Inflammatory macrophage treated with lipopolysaccharide for 4 hours (primary cell): ENCODE measurements at regions not wholly inside any gene's neighbourhood (a gene's known extent, or its start where the extent isn't known, plus 50 kb on each side); places are given as distances from the start of the nearest gene placed in this dataset.
"Not testable (repeated sequence)": the region's sequence is repeated elsewhere in the genome, so short reads cannot be mapped to it uniquely, and the experiment has no call there.

ENCODE experiments used
- DNase-seq: peaks from one replicate; pipeline ENCODE4 v3.0.0-alpha.2; 2020

DNA sequence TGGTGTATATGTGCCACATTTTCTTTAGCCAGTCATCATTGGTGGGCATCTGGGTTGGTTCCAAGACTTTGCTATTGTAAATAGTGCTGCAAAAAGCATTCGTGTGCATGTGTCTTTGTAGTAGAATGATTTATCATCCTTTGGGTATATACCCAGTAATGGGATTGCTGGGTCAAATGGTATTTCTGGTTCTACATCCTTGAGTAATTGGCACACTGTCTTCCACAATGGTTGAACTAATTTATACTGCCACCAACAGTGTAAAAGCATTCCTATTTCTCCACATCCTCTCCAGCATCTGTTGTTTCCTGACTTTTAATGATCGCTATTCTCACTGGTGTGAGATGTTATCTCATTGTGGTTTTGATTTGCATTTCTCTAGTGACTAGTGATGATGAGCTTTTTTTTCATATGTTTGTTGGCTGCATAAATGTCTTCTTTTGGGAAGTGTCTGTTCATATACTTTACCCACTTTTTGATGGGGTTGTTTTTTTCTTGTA lies 264.6 kb upstream of the ETAA1 start:
- not testable (repeated sequence) for DNase-seq

DNA sequence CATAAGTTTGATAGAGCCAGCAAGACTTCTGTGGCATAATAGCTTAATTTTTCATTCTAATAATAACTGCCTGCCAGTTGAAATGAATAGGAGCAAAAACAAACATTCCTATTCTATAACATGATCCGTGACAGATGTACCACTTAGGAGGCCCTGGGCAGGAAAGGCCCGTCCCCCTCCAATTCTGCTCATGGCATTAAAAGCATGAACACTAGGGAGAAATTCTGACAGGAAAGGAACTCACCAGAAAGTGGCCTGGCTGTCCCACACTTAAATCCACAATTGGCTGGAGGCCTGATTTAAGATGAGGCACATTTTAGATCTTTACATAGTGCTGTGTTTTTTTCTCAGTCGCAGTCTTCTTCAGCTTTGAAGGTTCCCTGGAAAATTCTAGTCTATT lies 261.9 kb upstream of the ETAA1 start:
- no peak for DNase-seq

DNA sequence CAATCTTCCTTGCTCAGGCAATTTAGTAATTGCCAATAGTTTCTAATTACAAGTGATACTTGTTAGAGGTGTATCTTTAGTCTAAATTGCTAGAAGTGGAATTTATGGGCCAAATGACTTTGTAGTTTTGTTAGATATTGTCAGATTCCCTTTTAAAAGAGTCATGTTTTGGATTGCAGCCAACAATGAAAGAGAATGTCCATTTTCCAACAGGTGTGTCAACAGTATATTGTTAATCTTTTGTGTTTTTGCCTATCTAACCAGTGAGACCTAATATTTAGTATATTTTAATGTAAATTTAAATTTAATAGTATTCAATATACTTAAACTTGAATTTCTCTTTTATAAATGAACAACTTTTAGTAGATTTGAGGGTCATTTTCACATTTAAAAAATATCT lies 259.4 kb upstream of the ETAA1 start:
- no peak for DNase-seq

DNA sequence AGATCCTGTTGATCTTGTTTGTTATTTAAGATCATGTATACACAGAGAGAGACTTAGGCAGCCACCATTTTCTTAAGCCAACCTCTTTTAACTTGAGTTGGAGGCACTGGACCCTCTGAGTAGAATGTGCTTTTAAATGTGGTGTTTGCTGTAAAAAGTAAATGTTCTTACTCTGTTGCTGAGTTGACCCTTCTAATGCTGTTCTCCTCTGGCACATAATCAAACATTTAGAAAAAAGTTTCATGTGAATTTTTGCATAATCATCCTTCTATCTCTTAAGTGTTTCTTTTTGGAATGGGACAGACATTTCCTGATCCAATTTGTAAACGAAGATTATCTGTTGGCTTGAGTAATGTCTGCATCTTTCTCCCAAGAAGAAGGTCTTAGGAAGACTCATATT lies 255.1 kb upstream of the ETAA1 start:
- no peak for DNase-seq

DNA sequence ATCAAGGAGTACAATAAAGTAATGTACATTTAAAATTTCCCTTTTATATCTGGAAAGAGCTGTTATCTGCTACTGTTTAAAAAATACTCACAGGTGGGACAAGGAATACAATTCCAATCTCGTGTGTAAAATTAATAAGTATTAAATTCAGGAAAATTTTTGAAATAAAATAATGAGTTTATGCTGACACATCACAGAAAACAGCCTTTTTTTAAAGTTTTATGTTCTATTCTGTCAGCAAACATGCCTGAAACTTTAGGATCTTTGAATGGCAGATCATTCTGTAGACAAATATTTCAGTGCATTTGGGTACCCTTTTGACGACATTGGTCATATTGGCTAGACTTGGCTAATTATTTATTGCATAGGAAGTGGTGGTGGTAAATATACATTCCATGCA lies 254.4 kb upstream of the ETAA1 start:
- DNase-seq, result no peak

DNA sequence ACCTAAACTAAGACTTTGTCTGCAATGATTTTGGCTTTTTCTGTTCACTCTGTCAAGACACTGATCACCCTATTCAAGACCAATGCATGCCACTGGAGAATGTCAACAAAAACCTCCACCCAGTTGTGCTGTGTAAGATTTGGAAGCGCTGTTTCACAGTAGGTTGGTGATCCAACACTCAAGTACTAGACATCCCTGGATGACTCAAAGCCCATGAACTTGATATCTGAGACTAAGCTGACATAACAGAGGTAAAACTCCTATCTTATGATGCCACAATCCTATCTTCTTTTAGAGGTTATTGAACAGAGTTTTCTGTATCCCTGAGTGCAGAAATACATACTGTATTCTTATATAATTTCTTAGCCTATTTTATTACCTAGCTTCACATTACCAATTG lies 251.3 kb upstream of the ETAA1 start:
- DNase-seq, result no peak

- no peak for DNase-seq
These were observed 240.3 kb upstream of the ETAA1 start for GRCh38 chr2:67156796-67157195.

DNA sequence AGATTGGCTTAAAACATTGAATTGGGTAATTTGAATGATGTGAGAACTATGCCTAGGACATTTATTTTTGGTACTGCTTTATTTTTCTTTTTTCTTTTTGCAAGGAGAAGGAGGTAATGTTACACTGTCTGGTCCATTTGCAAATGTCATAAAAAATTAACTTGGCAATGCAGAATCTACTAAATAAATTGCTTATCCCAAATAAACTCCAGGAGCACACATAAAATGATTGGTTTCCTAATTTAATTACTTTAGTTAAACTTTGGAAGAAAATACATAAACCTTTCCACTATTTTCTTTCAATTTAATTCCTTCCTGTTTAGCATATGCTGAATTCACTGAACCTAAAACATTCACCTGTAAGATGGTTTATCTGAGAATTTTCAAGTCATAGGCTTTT lies 238.4 kb upstream of the ETAA1 start:
- DNase-seq, result no peak

- no peak for DNase-seq
These were observed 237.2 kb upstream of the ETAA1 start for GRCh38 chr2:67159929-67160328.

GRCh38 chr2:67164771-67165522 lies 232.2 kb upstream of the ETAA1 start:
- no peak for DNase-seq

DNA sequence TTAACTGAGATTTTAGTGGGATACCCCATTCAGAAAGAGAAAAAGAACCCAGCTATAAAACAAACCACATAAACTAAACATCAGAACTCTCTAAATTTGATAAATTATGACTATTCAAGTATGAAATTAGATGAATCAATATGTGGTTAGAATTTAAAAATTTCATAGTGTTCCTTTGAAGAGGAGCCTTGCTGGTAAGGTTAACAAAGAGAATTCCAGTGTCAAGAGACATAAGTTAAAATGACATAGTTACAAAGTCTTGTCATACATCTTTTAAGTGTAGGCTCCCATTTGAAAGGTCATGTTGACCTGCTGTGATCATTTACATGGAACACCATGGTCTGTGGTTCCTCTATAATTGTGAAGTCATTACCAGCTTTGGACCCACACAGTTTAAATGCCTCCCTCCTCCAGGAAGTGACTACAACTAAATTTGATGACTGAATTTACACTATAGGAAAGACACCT lies 231.6 kb upstream of the ETAA1 start:
- DNase-seq, result no peak

DNA sequence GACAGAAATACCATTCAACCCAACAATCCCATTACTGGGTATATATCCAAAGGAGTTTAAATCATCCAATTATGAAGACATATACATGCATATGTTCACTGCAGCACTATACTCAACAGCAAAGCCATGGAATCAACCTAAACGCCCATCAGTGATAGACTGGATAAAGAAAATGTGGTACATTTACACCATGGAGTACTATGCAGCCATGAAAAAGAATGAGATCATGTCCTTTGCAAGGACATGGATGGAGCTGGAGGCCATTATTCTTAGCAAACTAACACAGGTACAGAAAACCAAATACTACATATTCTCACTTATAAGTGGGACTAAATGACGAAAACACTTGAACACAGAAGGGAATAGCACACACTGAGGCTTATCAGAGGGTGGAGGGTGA lies 230.6 kb upstream of the ETAA1 start:
- not testable (repeated sequence) for DNase-seq

- no peak for DNase-seq
These were observed 227.6 kb upstream of the ETAA1 start for GRCh38 chr2:67169417-67170140.

- no peak for DNase-seq
These were observed 217.6 kb upstream of the ETAA1 start for GRCh38 chr2:67179526-67179925.

DNA sequence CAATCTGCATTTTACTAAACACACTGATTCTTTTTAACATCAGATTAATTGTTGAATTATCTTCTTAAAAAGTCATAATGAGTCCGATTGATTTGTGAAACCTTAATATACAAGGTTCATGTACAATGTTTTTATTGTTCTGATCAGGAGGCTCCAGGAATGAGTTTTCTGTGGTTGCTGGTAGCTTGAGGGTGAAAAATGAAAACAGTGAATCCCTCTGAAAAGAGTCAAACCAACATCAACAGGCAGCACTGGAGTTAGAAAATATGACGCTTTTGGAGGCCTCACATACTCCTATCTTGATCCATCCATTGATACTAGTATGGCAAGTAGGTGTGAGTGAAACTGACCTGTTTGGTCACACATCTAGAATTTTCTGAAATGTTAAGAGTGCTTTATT lies 216.3 kb upstream of the ETAA1 start:
- DNase-seq, result no peak

DNA sequence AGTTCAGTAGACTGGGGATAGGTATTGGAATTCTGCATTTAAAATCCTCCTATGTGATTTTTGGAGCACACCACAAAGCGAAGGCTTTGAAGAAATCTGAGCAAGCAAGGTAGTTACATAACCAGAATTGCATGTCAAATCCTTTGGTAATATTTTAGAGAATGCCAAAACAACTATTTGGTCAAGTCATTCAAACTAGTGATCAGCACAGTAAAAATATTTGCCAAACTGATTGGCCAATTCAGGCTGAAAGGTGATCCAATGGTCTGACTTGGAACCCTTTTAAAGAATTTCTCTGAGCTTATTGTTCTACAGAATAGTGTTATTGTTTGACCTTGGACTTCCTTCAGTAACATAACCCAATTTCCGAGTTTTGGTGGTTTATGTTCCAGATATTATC lies 214.2 kb upstream of the ETAA1 start:
- DNase-seq, result no peak

DNA sequence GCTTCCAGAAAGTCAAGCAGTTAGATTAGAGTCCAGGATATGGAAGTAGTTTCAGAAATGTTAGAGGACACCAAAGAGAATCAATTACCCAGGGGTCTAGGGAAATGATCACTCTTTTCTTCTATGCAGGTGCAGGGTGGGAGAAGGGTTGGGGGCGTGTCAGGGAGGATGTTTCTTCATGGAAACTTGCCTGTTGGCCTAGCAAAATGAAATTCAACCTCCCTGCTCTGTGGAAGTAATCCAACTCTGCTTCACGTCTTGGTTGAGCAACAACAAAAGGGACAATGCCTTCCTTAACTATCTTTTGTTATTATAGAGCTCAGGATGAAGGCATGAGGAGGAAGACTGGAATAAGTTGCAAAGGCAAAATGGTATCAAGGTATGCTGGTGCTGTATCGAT lies 210.8 kb upstream of the ETAA1 start:
- no peak for DNase-seq

- DNase-seq, result no peak
These were observed 210.3 kb upstream of the ETAA1 start for GRCh38 chr2:67186871-67187270.

GRCh38 chr2:67195327-67195726 lies 201.8 kb upstream of the ETAA1 start:
- DNase-seq, result not testable (repeated sequence)

GRCh38 chr2:67201521-67201920 lies 195.6 kb upstream of the ETAA1 start:
- no peak for DNase-seq

DNA sequence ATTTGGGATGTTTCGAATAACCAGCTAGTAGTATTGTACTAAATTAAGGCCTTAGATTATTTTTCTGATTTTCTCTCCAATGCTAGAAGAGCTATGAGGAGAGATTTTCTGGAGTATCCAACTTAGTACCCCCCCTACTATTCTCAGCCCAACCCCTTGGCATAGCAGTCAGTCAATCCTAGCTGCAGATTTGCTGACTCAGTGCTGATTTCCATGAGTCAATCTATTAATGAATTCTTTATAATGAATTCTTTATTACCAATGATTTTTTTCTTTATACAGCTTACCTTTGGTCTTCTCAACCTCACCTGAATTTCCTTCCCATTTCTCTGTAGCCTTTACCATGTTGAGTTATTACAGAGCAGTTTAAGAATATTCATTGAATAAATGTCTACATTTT lies 192.8 kb upstream of the ETAA1 start:
- DNase-seq, result no peak

DNA sequence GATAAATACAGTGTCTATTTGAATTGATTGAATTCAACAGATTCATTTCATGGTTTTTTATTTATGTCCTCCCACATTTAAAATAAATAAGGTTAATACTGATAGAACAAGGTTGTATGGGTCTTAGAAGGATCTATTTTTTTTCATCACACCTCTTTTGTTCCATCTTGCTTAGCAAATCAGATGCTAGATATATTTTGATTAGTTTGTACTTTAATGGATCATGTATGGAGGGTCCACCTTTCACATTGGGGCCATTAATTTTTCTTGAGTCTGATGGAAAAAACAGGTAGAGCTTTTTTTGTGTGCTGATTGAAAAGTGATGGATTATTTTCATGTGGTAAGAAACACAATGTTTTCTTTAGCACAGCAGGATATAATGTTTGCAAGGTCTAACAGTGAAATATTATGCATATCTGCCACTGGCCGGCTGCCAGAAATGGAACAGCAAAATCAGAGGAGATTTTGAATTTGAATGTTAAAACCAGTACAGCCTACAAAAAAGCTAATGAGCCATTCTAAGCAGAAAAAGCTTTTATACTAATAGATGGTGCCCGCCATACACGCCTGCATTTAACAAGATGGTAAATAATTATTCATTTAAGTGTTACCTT lies 188.1 kb upstream of the ETAA1 start:
- no peak for DNase-seq

GRCh38 chr2:67210430-67210829 lies 186.7 kb upstream of the ETAA1 start:
- DNase-seq, result no peak

- DNase-seq, result no peak
These were observed 184.9 kb upstream of the ETAA1 start for GRCh38 chr2:67212203-67212602.
